GM19467 (cell line): ENCODE measurements at regions not wholly inside any gene's neighbourhood (a gene's known extent, or its start where the extent isn't known, plus 50 kb on each side); places are given as distances from the start of the nearest gene placed in this dataset.

Experiments used
- ATAC-seq: cut with Tn5 transposase; IDR thresholded peaks from one replicate; pipeline ENCODE4 v1.9.1; 2021; ENCODE audit warnings: mild to moderate bottlenecking, moderate library complexity; ENCODE audit not compliant: unreplicated experiment

- no peak for ATAC-seq
Measured at GRCh38 chr6:147063469-147064031, 140.7 kb upstream of the STXBP5 start.

GRCh38 chr6:147065786-147066185, 138.4 kb upstream of the STXBP5 start:
- ATAC-seq: no peak

- ATAC-seq: no peak
Measured at GRCh38 chr6:147067184-147067583, 137.0 kb upstream of the STXBP5 start.

DNA sequence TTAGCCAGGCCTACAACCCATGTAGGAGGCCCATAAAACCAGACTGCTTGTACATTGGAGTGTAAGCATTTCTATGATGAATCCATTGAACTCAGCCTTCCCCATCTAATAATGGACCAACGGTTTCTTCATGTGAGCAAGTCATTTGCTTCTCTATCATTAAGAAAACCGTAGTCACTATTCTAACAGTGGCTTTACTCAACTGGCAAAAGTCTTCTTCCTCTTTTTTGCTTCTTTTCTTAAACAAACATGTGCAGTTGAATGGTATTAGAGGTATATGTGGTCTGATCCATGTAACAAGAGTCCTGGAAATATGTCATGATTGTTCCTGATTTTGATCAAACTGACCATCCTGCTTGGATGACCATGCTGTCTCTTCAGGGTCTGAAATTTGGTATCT, 132.4 kb upstream of the STXBP5 start:
- no peak for ATAC-seq

GRCh38 chr6:147075381-147075780, 128.8 kb upstream of the STXBP5 start:
- ATAC-seq: no peak

GRCh38 chr6:147077251-147077650, 127.0 kb upstream of the STXBP5 start:
- ATAC-seq: no peak

GRCh38 chr6:147078106-147078505, 126.1 kb upstream of the STXBP5 start:
- ATAC-seq: no peak

GRCh38 chr6:147078602-147079001, 125.6 kb upstream of the STXBP5 start:
- ATAC-seq: no peak

DNA sequence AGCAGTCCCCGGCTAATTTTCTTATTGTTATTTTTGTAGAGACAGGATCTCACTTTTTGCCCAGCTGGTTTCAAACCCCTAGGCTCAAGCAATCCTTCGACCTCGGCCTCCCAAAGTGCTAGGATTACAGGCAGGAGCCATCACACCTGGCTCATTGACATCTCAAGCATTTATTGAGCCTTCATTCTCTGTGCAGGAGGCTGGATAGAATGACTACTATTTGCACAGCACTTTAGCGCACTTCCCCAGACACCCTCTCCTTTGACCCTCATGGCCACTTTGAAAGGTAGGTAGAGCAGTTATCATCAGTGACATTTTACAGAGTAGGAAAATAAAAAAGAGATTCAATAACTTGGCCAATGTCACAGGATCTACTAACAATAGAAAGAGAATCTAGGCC, 124.0 kb upstream of the STXBP5 start:
- no peak for ATAC-seq

DNA sequence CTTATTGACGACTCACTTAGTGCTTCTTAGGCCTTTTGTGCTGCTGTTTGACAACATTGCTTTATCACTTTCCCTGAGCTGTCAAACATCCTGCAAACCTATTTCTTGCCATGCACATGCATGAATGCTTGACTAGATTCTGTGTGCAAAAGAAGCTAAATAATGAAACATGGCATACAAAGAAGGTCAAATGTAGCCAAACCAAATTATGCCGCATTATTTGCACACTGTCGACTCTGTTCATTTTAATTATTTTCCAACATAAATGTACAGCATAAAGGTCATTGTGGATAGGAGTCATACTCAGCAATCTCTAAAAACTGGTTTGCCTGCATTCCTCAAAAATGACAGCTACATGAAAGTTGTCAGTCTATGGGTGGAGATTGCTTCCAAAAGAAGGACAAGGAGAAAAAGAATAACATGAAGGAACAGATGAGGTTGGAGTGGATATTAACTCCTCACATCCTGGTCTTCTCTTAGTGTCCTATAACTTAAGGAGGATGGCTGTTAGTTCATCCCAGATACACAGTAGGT, 123.1 kb upstream of the STXBP5 start:
- no peak for ATAC-seq

GRCh38 chr6:147087641-147088040, 116.6 kb upstream of the STXBP5 start:
- ATAC-seq: no peak

- no peak for ATAC-seq
Measured at GRCh38 chr6:147088861-147089260, 115.4 kb upstream of the STXBP5 start.

DNA sequence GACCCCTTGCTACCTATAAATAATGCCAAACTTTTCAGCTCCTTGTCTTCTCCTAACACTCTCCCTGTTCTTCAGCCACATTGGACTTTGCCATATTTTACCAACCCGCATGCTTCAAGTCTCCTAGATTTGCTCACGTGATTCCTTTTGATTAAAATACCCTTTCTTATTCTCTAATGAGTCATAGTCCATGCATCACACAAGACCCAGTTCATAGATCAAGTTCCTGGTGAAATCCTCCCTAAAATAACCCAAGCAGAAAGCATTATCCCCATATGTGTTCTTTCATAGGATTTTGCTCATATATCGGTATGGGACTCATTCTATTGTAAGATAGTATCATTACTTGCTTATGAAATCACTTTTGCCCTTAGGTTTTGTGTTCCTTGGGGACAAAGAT, 108.9 kb upstream of the STXBP5 start:
- no peak for ATAC-seq

- ATAC-seq: no peak
Measured at GRCh38 chr6:147099974-147100373, 104.2 kb upstream of the STXBP5 start.

GRCh38 chr6:147103007-147103406, 101.2 kb upstream of the STXBP5 start:
- no peak for ATAC-seq

DNA sequence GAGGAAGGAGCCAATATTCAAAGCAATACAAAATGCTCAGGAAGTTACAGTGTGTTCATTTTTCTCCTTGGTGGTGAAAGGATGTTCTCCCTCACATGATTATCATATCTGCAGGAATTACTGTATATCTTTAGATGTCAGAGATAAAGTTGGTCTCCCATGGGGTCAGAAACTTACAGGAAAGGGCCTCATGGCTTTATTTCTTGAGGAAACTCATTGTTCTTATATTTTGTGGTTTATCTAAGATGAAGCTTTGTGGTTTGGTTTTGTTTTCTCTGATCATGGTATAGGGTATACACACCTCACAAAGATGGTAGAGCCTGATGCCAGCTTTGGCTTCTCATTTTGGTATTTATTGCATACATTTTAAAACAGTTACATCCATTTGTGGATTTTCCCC, 100.5 kb upstream of the STXBP5 start:
- ATAC-seq: no peak

DNA sequence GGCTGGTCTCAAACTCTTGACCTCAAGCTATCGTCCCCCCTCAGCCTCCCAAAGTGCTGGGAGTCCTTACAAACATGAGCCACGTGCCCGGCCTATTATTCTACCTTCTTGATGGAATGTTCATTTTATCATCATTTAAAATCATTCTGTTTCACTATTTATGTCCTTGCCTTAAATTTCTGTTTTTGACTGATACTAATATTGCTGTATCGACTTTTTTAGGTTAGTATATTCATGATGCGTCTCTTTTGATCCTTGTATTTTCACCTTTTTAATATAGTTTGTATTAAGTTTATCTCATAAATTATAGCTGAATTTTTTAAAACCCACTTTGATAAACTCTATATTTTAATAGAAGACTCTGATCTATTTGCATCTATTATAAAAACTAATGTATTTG, 98.4 kb upstream of the STXBP5 start:
- ATAC-seq: no peak

- no peak for ATAC-seq
Measured at GRCh38 chr6:147106759-147107401, 97.3 kb upstream of the STXBP5 start.

GRCh38 chr6:147108259-147108910, 95.8 kb upstream of the STXBP5 start:
- no peak for ATAC-seq

GRCh38 chr6:147109707-147110106, 94.5 kb upstream of the STXBP5 start:
- no peak for ATAC-seq

- ATAC-seq: no peak
Measured at GRCh38 chr6:147116056-147116455, 88.2 kb upstream of the STXBP5 start.

DNA sequence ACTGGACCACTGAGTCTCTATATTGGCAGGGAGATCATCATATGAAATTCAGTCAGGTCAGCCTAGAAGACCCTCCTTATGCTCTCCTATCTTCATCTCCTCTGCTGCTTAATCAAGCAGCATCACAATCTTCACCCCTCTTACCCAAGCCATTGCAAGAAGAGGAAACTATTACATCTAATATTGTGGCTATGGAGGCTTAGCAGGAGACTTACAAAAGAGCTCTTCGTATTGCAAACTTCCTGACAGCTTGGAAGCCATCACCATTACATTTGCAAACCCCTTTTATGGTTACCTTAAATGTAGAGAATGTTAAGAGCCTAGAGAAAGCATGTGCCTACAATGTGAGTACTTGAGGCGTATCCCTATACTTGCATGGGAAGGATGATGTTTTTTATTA, 87.2 kb upstream of the STXBP5 start:
- ATAC-seq: no peak
